Right renal cortex interstitium (tissue), 3 donors: ENCODE measurements at regions not wholly inside any gene's neighbourhood (a gene's known extent, or its start where the extent isn't known, plus 50 kb on each side); places are given as distances from the start of the nearest gene placed in this dataset.

Experiments used
- DNase-seq, 3 donors: peaks; one replicate each; pipeline ENCODE4 v3.0.0-alpha.2; 2013; ENCODE audit warnings: low read depth in 3 of 3, low spot score in 2 of 3

DNA sequence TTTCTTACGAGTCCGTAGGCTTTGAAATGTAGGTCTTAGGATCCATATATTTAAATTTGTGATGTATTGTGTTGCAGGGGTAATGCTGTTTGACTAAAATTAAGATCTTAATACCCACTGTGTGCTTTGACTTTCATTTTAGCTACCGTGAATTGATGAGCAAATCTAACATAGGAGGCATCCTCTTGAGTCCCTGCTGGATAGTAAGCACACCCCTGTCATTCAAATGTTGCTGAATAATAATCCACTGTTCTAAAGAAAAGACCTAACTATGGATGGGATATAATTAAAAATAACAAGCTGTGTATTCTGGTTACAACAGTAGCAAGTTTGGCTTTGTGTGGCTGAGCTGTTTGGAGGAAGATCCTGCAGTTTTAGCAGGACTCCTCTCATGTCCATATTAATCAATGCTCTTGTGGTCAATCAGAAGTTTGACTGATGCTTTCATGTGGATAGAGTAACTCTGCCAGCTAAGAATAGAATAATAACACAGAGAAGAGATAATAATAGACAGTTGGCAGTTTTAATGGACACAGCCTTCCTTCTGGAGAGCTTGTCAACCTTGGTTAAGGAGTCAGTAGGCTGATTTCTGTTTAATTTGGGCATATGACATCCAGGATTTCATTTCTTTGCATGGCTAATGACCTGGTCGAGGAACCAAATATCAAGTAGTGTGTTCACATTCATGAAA lies 148.1 kb upstream of the MIS18BP1 start:
- DNase-seq, result no peak

DNA sequence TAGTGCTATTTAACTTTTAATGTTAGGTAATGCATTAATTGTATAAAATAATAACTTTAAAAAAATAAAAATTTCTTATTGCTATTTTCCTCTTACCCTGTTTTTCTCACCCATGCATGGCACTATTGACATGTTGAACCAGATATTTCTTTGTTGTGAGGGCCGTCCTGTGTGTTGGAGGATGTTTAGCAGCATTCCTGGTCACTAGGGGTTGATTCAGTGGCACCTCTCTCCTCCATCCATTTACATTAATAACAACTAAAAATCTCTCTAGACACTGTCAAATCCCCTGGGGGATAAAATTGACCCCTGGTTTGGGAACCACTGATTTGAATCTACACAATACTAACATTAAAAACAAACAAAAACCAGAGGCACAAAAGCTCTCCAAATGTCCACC lies 147.5 kb upstream of the MIS18BP1 start:
- no peak for DNase-seq

DNA sequence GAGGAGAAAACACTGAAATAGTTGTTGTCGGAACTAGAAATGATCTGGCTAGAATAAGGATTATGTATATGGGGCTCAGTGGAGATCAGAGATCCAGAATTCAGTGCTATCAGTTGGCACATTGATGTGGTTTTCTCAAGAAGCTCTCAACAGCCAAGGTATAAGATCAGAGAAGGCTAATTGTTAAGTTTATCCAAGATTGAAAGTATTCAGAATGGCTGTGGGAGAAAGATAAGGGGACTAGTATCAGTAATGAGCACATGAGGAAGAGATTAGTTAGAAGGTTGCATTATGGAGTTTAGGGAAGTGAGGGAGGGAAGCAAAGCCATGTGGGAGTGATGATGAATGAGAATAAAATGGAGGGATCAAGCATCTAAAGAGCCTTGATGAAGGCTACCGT lies 128.1 kb upstream of the MIS18BP1 start:
- DNase-seq, result no peak

DNA sequence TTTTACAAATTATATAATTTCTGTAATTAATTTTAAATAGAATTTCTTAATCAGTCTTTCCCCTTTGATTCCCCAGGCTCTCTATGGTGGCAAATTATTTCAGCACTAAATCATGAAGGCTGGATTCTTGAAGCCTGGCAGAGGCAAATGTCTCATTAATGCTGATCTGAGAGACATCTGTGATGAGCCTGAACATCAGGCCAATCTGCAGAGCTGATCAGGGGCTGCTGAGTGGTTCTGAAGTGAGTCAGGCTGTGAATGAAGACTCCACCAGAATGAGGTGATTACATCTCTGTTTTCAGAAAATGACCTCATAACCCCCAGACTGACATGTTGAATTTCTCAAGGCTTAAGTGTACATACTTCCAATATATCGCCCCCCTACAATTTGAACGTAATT lies 124.2 kb upstream of the MIS18BP1 start:
- no peak for DNase-seq

DNA sequence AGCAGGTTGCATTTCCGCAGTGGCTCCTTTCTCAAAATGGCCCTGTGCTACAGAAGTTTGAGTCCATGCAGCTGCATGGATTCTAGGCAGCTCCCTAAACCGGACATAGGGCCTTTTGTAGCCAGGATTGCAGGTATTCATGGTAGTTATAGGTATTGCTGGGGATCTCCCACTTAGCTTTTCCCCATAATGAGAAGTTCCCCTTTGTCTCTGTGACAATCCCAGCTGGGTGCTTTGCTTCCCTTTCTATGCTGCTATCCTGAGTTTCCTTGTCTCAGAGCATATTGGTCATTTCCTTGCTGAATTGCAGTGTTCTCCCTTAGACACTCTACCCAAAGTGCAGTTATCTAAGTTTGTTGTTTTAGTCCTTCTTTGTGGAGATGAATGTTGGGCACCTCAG lies 120.9 kb upstream of the MIS18BP1 start:
- DNase-seq, result no peak

DNA sequence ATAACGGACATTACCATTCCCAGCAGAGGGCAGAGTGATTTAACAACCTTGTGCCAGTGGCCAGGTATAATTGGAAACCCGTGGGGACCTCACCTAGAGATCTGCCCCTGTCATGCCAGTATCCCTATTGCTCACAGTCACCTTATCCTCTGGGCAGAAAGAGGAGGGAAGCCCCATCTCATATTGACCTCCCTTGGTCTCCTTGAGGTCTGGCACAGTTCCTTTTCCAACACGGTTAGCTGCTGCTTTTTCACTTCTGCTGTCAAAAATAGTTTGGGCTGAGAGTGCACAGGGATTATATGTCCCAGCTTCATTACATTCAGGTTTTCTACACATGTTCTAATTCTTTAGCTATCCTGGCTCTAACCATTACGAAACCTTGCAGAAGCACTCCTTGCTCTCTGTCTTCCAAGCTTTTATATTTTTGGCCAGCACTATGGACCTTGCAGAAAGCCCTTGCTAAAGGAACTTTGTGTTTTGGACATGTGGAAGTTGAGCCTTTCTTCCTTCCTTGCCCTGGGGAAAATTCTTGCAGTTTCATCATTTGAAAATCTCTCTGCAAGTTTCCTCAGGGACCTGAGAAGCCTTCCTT lies 111.7 kb upstream of the MIS18BP1 start:
- no peak for DNase-seq

DNA sequence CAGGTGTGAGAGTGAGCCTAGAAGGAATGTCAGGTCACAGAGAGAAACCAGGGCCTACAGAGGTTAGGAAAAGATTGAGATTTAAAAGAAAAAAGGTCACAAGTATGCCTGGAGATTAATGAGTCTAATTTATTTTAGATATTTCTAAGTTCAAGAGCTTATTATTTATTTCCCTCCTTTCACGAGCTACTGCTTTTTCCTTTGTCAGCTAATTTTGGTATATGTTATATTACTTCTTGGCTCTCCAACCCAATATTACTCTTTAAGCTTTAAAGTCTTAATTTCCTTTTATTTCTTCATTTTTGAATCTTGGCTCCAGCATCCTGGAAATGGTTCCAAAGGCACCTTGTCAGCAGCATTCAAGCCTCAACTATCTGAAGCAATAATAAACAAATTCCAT lies 109.5 kb upstream of the MIS18BP1 start:
- DNase-seq, result no peak

DNA sequence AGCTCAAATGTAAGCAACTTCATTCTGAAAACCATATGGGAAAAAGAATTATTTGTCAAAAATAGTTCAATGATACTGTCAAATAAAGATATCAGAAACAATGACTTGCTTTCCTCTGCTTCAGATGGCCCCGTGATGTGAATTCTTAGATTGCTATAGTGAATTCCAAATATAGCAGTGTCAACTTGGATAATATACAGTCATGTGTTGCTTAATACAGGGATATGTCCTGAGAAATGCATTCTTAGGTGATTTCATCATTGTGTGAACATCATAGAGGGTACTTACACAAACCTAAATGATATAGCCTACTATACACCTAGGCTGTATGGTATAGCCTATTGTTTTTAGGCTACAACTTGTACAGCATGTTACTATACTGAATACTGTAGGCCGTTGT lies 108.7 kb upstream of the MIS18BP1 start:
- no peak for DNase-seq

DNA sequence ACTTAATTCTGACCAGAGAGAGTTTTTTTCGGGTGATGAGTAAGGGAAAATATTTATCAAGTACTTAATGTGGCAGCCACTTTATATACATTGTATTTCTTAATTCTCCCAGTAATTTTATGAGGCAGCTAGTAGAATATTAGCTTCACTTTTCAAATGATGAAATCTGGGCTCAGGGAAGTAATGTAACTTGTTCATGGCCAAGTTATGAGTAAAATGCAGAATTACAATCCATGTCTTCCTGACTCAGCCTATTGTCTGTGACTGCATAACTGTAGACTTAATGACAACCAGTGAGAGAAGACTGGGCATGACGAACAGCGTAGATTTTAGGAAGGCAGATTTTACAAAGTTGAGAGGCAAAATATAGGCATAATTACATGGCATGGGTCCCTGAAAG lies 106.7 kb upstream of the MIS18BP1 start:
- no peak for DNase-seq

DNA sequence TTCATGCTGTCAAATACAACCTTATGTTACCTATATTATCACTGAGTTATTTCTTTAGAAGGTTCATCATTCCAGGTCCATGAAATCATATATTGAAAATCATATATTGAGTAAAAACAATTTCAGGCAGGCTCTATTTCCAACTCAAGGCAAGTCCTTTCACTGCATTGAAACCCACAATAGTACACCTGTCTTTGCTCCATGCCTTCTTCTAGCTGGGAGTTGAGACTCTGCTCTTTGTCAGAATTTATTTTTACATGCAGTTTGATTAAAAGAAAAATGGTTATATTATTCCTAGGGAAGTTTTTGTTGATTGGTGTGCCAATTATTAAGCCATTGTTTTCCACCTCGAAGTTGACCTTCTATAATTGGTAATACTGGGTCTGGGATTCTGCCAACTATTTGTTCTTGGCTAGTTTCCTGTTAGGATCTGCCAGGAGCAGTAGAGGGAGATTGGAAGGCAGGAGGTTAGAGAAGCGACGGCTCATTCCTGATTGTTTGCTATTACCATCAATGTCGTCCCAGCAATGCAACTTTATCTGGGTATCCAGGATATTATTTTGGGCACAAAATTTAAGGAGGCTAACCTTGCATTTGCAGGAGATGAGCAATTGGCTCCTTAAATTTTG lies 79.5 kb upstream of the MIS18BP1 start:
- DNase-seq, result no peak

DNA sequence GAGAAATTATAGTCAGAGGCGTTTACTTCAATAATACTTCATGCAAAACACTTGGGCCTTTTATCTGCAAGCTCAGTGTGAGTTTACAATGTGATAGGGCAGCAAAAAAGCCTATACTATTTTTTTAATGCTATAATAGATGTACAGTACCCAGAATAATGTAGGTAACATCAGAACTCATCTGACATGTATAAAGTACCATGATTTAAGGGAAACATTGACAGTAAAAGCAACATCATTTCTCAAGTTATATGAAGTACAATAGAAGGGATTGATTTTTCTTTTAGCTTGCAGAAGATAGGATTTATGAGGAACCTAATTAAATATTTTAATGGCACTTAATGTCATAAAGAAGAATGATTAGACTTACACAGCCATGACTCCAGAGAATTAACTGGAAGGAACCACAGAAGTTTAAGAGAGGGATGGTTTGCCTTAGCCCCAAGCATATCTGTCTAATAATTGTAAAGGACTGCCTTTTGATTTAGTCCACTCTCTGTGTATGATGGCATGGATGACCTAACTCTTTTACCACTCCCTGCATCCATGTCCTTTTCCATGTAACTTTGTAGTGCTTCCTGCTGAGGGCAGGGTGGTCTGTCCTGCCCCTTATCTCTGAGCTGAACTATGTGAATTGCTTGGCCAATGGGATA lies 55.9 kb upstream of the MIS18BP1 start:
- no peak for DNase-seq
